ENCODE measurements at regions not wholly inside any gene's neighbourhood (a gene's known extent, or its start where the extent isn't known, plus 50 kb on each side); places are given as distances from the start of the nearest gene placed in this dataset.

DNA sequence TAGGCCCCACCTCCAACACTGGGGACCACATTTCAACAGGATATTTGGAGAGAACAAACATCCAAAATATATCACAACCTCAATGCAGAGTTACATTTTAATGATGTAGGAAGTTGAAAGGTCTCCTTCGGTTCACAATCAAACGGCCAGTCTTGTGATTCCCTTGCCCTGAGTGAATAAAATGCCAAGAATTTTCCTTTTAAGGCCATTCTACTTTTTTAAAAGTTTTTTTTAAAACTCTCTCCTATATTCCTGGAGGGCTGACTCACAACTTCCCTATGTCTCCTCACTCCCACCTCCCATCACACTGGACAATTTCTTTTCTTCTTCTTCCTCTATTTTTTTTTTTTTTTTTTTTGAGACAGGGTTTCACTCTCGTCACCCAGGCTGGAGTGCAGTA is 693.6 kb upstream of the AUTS2 start:
- TF ChIP-seq, protein P1, sequence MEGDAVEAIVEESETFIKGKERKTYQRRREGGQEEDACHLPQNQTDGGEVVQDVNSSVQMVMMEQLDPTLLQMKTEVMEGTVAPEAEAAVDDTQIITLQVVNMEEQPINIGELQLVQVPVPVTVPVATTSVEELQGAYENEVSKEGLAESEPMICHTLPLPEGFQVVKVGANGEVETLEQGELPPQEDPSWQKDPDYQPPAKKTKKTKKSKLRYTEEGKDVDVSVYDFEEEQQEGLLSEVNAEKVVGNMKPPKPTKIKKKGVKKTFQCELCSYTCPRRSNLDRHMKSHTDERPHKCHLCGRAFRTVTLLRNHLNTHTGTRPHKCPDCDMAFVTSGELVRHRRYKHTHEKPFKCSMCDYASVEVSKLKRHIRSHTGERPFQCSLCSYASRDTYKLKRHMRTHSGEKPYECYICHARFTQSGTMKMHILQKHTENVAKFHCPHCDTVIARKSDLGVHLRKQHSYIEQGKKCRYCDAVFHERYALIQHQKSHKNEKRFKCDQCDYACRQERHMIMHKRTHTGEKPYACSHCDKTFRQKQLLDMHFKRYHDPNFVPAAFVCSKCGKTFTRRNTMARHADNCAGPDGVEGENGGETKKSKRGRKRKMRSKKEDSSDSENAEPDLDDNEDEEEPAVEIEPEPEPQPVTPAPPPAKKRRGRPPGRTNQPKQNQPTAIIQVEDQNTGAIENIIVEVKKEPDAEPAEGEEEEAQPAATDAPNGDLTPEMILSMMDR (IDR thresholded peaks at IDR 0.05; ENCODE audit: low read depth, low read length, poor library complexity, severe bottlenecking): no peak
- TF ChIP-seq EZH2phosphoT487 (IDR thresholded peaks at IDR 0.05; ENCODE audit: borderline replicate concordance, low read length): no peak

Measured in DOHH2 (cell line).